ENCODE measurements at regions not wholly inside any gene's neighbourhood (a gene's known extent, or its start where the extent isn't known, plus 50 kb on each side); places are given as distances from the start of the nearest gene placed in this dataset.

- TF ChIP-seq CTCF (IDR thresholded peaks at IDR 0.05) (no peak), RCOR1 (IDR thresholded peaks at IDR 0.05; ENCODE audit: low read length) (no peak), FOXM1 (IDR thresholded peaks at IDR 0.05; ENCODE audit: low read depth) (no peak), YY1 (IDR thresholded peaks at IDR 0.05; ENCODE audit: low read depth) (no peak), USF1 (IDR thresholded peaks at IDR 0.05; ENCODE audit: borderline replicate concordance, low read depth) (no peak), POLR2AphosphoS5 (IDR thresholded peaks at IDR 0.05; ENCODE audit: low read depth, low read length) (no peak), GABPA (IDR thresholded peaks at IDR 0.05; ENCODE audit: low read depth) (no peak), REST (IDR thresholded peaks at IDR 0.05; ENCODE audit: low read depth, low read length) (no peak), GATA2 (CRISPR knock-in tag; IDR thresholded peaks at IDR 0.05) (no peak)
Observed at GRCh38 chr7:50251765-50252164, 52.8 kb upstream of the IKZF1 start.
